ENCODE measurements at regions not wholly inside any gene's neighbourhood (a gene's known extent, or its start where the extent isn't known, plus 50 kb on each side); places are given as distances from the start of the nearest gene placed in this dataset.

GRCh38 chr1:30623431-30623830 is 100.0 kb downstream of the MATN1 start:
- TF ChIP-seq CTCF (IDR thresholded peaks at IDR 0.05), result no peak
- TF ChIP-seq POLR2A (IDR thresholded peaks at IDR 0.05), result no peak
- TF ChIP-seq POLR2AphosphoS5 (IDR thresholded peaks at IDR 0.05), result no peak
- intact Hi-C loops (cut with DNase I; ENCODE audit: low total_unique reads), result no loop called here
- no peak for DNase-seq (ENCODE audit: low spot score in 2 of 2)
- peaks cover 12 to 32% of the 10 kb centered on the region in 2 donors for H3K9me3 ChIP-seq
- no peak overlapping the region for H3K4me3 ChIP-seq
- H3K27ac ChIP-seq, result no peak overlapping the region
- peaks cover 0 to 4% of the 10 kb centered on the region in 2 donors for H3K27me3 ChIP-seq
- H3K36me3 ChIP-seq, result no peaks in the 10 kb centered on the region
- H3K4me1 ChIP-seq, result no peaks in the 10 kb centered on the region

GRCh38 chr1:30619619-30620018 is 103.8 kb downstream of the MATN1 start:
- intact Hi-C loops (cut with DNase I; ENCODE audit: low total_unique reads), result no loop called here
- Histone ChIP-seq H3K9me3 (peaks cover 4 to 23% of the 10 kb centered on the region in 2 donors), H3K36me3 (no peaks in the 10 kb centered on the region), H3K4me3 (no peak overlapping the region), H3K27me3 (peaks cover 0 to 7% of the 10 kb centered on the region in 2 donors), H3K4me1 (no peaks in the 10 kb centered on the region), H3K27ac (no peak overlapping the region)
- DNase-seq (ENCODE audit: low spot score in 2 of 2), result no peak
- TF ChIP-seq POLR2A (IDR thresholded peaks at IDR 0.05) (no peak), POLR2AphosphoS5 (IDR thresholded peaks at IDR 0.05) (no peak), CTCF (IDR thresholded peaks at IDR 0.05) (no peak)

GRCh38 chr1:30618335-30618747 is 105.0 kb downstream of the MATN1 start:
- peaks cover 0 to 7% of the 10 kb centered on the region in 2 donors for H3K27me3 ChIP-seq
- H3K4me1 ChIP-seq, result no peaks in the 10 kb centered on the region
- no peak for TF ChIP-seq POLR2A (IDR thresholded peaks at IDR 0.05)
- TF ChIP-seq CTCF (IDR thresholded peaks at IDR 0.05), result no peak
- TF ChIP-seq POLR2AphosphoS5 (IDR thresholded peaks at IDR 0.05), result no peak
- no peak overlapping the region for H3K4me3 ChIP-seq
- H3K9me3 ChIP-seq, result peaks cover 4 to 11% of the 10 kb centered on the region in 2 donors
- no peaks in the 10 kb centered on the region for H3K36me3 ChIP-seq
- intact Hi-C loops (cut with DNase I; ENCODE audit: low total_unique reads), result no loop called here
- DNase-seq (ENCODE audit: low spot score in 2 of 2), result no peak
- H3K27ac ChIP-seq, result no peak overlapping the region

- Histone ChIP-seq H3K9me3 (no peaks in the 10 kb centered on the region), H3K27ac (no peak overlapping the region), H3K36me3 (no peaks in the 10 kb centered on the region), H3K4me3 (no peak overlapping the region), H3K27me3 (peaks cover 0 to 7% of the 10 kb centered on the region in 2 donors), H3K4me1 (no peaks in the 10 kb centered on the region)
- no peak for DNase-seq (ENCODE audit: low spot score in 2 of 2)
- TF ChIP-seq POLR2AphosphoS5 (IDR thresholded peaks at IDR 0.05) (no peak), CTCF (IDR thresholded peaks at IDR 0.05) (no peak), POLR2A (IDR thresholded peaks at IDR 0.05) (no peak)
- intact Hi-C loops (cut with DNase I; ENCODE audit: low total_unique reads), result no loop called here
Observed at GRCh38 chr1:30616759-30617158, 106.6 kb downstream of the MATN1 start.

- H3K27me3 ChIP-seq, result peaks cover 0 to 7% of the 10 kb centered on the region in 2 donors
- no peak overlapping the region for H3K27ac ChIP-seq
- no peaks in the 10 kb centered on the region for H3K4me1 ChIP-seq
- no peaks in the 10 kb centered on the region for H3K9me3 ChIP-seq
- TF ChIP-seq POLR2AphosphoS5 (IDR thresholded peaks at IDR 0.05) (no peak), CTCF (IDR thresholded peaks at IDR 0.05) (no peak), POLR2A (IDR thresholded peaks at IDR 0.05) (no peak)
- H3K4me3 ChIP-seq, result no peak overlapping the region
- intact Hi-C loops (cut with DNase I; ENCODE audit: low total_unique reads), result no loop called here
- no peaks in the 10 kb centered on the region for H3K36me3 ChIP-seq
- no peak for DNase-seq (ENCODE audit: low spot score in 2 of 2)
Observed at GRCh38 chr1:30615816-30616590, 107.4 kb downstream of the MATN1 start.
